Lung microvascular endothelial cell (primary cell): ENCODE measurements at regions not wholly inside any gene's neighbourhood (a gene's known extent, or its start where the extent isn't known, plus 50 kb on each side); places are given as distances from the start of the nearest gene placed in this dataset.
"Not testable (repeated sequence)": the region's sequence is repeated elsewhere in the genome, so short reads cannot be mapped to it uniquely, and the experiment has no call there.

Experiments used
- DNase-seq, 2 donors: peaks; one replicate each; pipeline versions ENCODE4 v3.0.0 to v3.0.0-alpha.2; 2010; ENCODE audit warnings: low read depth in 2 of 2

- DNase-seq, result no peak
Measured at GRCh38 chr15:26261413-26261812, 398.3 kb upstream of the ATP10A start.

GRCh38 chr15:26260517-26261133 is 397.5 kb upstream of the ATP10A start:
- DNase-seq, result peak; percentile 5 to 22

- DNase-seq, result no peak
Measured at GRCh38 chr15:26259581-26259980, 396.5 kb upstream of the ATP10A start.

- DNase-seq, result not testable (repeated sequence)
Measured at GRCh38 chr15:26244782-26245181, 381.7 kb upstream of the ATP10A start.

- no peak for DNase-seq
Measured at GRCh38 chr15:26243382-26243781, 380.3 kb upstream of the ATP10A start.

GRCh38 chr15:26242565-26243071 is 379.5 kb upstream of the ATP10A start:
- DNase-seq, result no peak

- DNase-seq, result no peak
Measured at GRCh38 chr15:26235864-26236263, 372.7 kb upstream of the ATP10A start.

GRCh38 chr15:26234976-26235767 is 372.0 kb upstream of the ATP10A start:
- no peak for DNase-seq

- DNase-seq, result no peak
Measured at GRCh38 chr15:26232691-26233090, 369.6 kb upstream of the ATP10A start.

GRCh38 chr15:26231096-26231495 is 368.0 kb upstream of the ATP10A start:
- DNase-seq, result no peak

- no peak for DNase-seq
Measured at GRCh38 chr15:26224266-26224665, 361.1 kb upstream of the ATP10A start.

- no peak for DNase-seq
Measured at GRCh38 chr15:26223720-26224119, 360.6 kb upstream of the ATP10A start.

GRCh38 chr15:26222781-26223180 is 359.7 kb upstream of the ATP10A start:
- DNase-seq, result no peak

GRCh38 chr15:26217043-26217442 is 353.9 kb upstream of the ATP10A start:
- not testable (repeated sequence) for DNase-seq

- no peak for DNase-seq
Measured at GRCh38 chr15:26214290-26214689, 351.2 kb upstream of the ATP10A start.

- DNase-seq, result no peak
Measured at GRCh38 chr15:26213427-26213826, 350.3 kb upstream of the ATP10A start.

GRCh38 chr15:26212109-26212508 is 349.0 kb upstream of the ATP10A start:
- DNase-seq, result no peak

- no peak for DNase-seq
Measured at GRCh38 chr15:26210980-26211379, 347.9 kb upstream of the ATP10A start.

GRCh38 chr15:26201177-26201858 is 338.2 kb upstream of the ATP10A start:
- no peak for DNase-seq

- DNase-seq, result no peak
Measured at GRCh38 chr15:26200427-26200826, 337.3 kb upstream of the ATP10A start.

- no peak for DNase-seq
Measured at GRCh38 chr15:26197719-26198118, 334.6 kb upstream of the ATP10A start.

- DNase-seq, result no peak
Measured at GRCh38 chr15:26197060-26197459, 333.9 kb upstream of the ATP10A start.
